ENCODE measurements at regions not wholly inside any gene's neighbourhood (a gene's known extent, or its start where the extent isn't known, plus 50 kb on each side); places are given as distances from the start of the nearest gene placed in this dataset.

DNA sequence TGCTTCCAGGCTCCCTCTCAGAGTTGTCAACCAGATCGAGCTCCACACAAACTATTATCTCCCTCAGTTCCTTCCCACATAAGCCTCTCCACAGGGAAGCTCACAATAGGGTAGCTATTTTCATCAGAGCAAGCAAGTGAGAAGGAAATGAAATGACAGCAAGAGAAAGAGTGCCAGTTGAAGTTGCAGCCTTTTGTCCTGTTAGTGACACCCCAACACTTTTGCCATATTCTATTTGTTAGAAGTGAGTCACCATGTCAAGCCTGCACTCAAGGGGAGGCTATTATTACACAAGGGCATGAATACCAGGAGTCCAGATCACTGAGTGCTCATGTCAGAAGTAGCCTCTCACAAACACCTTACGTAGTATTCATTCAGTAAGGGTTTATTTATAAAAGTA is 266.3 kb upstream of the NOCT start:
- TF ChIP-seq POLR2A (IDR thresholded peaks at IDR 0.05; ENCODE audit: low read depth, low read length) (no peak), RAD21 (IDR thresholded peaks at IDR 0.05; ENCODE audit: low read length) (no peak), SMC3 (IDR thresholded peaks at IDR 0.05; ENCODE audit: low read depth, low read length) (no peak), CTCF (conservative IDR thresholded peaks at IDR 0.05; ENCODE audit: low read depth, low read length) (no peak), MAZ (IDR thresholded peaks at IDR 0.05; ENCODE audit: borderline replicate concordance, low read depth, low read length) (no peak), USF2 (IDR thresholded peaks at IDR 0.05; ENCODE audit: low read depth, low read length) (no peak)
- TF ChIP-seq, protein P1, sequence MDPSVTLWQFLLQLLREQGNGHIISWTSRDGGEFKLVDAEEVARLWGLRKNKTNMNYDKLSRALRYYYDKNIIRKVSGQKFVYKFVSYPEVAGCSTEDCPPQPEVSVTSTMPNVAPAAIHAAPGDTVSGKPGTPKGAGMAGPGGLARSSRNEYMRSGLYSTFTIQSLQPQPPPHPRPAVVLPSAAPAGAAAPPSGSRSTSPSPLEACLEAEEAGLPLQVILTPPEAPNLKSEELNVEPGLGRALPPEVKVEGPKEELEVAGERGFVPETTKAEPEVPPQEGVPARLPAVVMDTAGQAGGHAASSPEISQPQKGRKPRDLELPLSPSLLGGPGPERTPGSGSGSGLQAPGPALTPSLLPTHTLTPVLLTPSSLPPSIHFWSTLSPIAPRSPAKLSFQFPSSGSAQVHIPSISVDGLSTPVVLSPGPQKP (IDR thresholded peaks at IDR 0.05; ENCODE audit: borderline replicate concordance, low read depth, low read length): no peak
